ENCODE measurements at regions not wholly inside any gene's neighbourhood (a gene's known extent, or its start where the extent isn't known, plus 50 kb on each side); places are given as distances from the start of the nearest gene placed in this dataset.
"Not testable (repeated sequence)": the region's sequence is repeated elsewhere in the genome, so short reads cannot be mapped to it uniquely, and the experiment has no call there.

DNA sequence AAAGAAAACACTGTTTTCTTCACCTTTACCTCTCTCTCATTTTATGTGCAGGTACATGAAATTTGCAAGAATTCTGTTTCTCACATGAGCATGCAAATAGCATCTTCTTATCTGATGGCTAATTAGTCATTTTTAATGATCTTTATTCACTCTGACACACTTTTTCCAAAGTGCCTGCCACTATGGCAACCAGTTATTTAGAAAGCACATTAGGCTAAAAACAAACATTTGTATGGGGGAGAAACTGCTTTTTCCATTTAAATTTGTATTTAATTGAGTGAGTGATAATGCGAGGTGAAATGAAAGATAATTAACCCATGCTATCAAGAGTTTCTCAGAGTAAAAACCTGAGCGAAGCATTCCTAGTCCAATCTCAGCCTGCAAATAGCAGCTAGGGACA, 365.0 kb downstream of the MAT2B start:
- CTCF ChIA-PET: no interaction called here
- H3K27ac Mint-ChIP-seq: no peak overlapping the region
- ATAC-seq (no peak), DNase-seq (no peak)
- no peaks in the 10 kb centered on the region for H3K27me3 Mint-ChIP-seq
- no peaks in the 10 kb centered on the region for H3K4me1 Mint-ChIP-seq
- POLR2A ChIA-PET: no interaction called here
- peaks cover 3% of the 10 kb centered on the region for H3K9me3 Mint-ChIP-seq (ENCODE audit: low read depth)
- H3K36me3 Mint-ChIP-seq (ENCODE audit: low read depth): no peaks in the 10 kb centered on the region
- intact Hi-C loops (cut with DNase I, micrococcal nuclease): no loop called here
- H3K4me3 Mint-ChIP-seq: no peak overlapping the region

DNA sequence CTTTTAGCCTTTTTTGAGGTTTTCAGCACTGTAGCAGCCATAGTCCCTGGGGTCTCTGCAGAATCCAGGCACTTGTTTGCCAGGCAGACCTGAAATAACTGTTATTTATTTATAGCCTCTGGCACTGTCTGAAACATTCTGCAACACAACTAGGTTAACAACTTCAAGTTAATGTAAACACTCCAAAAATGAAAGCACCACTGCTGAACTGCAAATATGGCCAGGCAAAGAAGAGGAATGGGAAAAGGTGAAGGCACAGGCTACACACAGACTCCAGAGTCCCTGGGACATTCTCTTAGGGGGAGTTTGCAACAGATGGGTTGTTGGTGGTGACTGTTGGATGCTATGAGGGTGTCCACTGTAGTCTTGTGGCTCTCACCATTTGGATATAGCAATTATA, 369.0 kb downstream of the MAT2B start:
- DNase-seq (no peak), ATAC-seq (no peak)
- H3K27ac Mint-ChIP-seq: no peak overlapping the region
- peaks cover 3% of the 10 kb centered on the region for H3K9me3 Mint-ChIP-seq (ENCODE audit: low read depth)
- CTCF ChIA-PET: no interaction called here
- no peak overlapping the region for H3K4me3 Mint-ChIP-seq
- intact Hi-C loops (cut with DNase I, micrococcal nuclease): no loop called here
- H3K36me3 Mint-ChIP-seq (ENCODE audit: low read depth): no peaks in the 10 kb centered on the region
- no peaks in the 10 kb centered on the region for H3K4me1 Mint-ChIP-seq
- POLR2A ChIA-PET: no interaction called here
- no peaks in the 10 kb centered on the region for H3K27me3 Mint-ChIP-seq

DNA sequence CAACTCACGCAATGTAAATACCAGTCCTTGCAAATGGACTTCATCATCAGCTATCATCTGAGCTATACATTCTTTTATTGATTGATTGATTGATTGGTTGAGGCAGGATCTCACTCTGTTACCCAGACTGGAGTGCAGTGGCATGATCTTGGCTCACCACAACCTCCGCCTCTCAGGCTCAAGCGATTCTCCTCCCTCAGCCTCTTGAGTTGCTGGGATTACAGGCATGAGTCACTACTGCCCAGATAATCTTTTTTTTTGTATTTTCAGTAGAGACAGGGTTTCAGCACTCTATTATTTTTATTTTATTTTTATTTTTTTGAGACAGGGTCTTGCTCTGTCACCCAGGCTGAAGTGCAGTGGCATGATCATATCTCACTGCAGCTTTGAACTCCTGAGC, 369.5 kb downstream of the MAT2B start:
- DNase-seq; intact Hi-C loops (cut with DNase I, micrococcal nuclease); H3K4me3 Mint-ChIP-seq; POLR2A ChIA-PET; H3K36me3 Mint-ChIP-seq (ENCODE audit: low read depth); H3K9me3 Mint-ChIP-seq (ENCODE audit: low read depth); ATAC-seq; H3K27me3 Mint-ChIP-seq; H3K27ac Mint-ChIP-seq; H3K4me1 Mint-ChIP-seq; CTCF ChIA-PET: not testable (repeated sequence)

DNA sequence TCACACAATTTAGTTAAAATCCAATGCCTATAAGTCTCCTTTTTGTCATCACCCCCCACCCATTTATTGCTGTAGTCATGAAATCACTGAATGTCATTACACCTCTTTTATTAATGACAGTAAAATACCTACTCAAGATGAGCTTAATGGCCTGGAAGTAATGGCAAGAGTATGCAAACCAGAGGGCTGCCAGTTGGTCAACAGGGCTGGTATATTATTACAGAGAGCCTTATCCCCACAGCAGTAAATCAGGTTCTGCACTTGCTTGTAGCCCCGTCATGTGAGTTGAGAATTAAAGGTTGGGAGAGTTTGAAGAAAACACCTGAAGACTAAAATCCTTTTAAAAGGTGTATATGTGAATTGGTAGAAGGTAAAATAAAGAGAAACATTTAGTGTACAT, 372.4 kb downstream of the MAT2B start:
- Mint-ChIP-seq H3K4me3 (no peak overlapping the region), H3K9me3 (ENCODE audit: low read depth) (peaks cover 2% of the 10 kb centered on the region), H3K27ac (no peak overlapping the region), H3K36me3 (ENCODE audit: low read depth) (no peaks in the 10 kb centered on the region), H3K4me1 (no peaks in the 10 kb centered on the region), H3K27me3 (no peaks in the 10 kb centered on the region)
- CTCF ChIA-PET: no interaction called here
- POLR2A ChIA-PET: no interaction called here
- DNase-seq (no peak), ATAC-seq (no peak)
- intact Hi-C loops (cut with DNase I, micrococcal nuclease): no loop called here

DNA sequence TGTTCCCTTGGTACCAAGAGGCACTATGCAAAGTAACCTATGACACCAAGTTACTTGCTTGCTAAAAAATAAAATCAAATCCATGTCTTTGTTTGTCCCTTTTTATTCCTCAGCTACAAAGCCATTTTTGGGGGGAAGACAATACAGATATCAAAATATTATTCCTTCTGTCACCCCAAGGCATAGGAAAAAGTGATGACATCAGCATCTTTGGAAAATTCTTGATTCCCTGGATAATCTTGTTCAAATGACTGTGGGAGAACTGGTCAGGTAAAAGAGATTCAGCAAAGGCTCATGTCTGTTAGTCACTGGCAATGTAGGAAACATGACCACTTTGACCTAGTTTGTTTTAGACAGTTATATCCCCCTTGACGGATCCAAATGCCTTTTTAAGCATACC, 373.1 kb downstream of the MAT2B start:
- Mint-ChIP-seq H3K4me3 (no peak overlapping the region), H3K4me1 (no peaks in the 10 kb centered on the region), H3K27me3 (no peaks in the 10 kb centered on the region), H3K9me3 (ENCODE audit: low read depth) (peaks cover 2% of the 10 kb centered on the region), H3K36me3 (ENCODE audit: low read depth) (no peaks in the 10 kb centered on the region), H3K27ac (no peak overlapping the region)
- DNase-seq (no peak), ATAC-seq (no peak)
- intact Hi-C loops (cut with DNase I, micrococcal nuclease): no loop called here
- ChIA-PET POLR2A (no interaction called here), CTCF (no interaction called here)

DNA sequence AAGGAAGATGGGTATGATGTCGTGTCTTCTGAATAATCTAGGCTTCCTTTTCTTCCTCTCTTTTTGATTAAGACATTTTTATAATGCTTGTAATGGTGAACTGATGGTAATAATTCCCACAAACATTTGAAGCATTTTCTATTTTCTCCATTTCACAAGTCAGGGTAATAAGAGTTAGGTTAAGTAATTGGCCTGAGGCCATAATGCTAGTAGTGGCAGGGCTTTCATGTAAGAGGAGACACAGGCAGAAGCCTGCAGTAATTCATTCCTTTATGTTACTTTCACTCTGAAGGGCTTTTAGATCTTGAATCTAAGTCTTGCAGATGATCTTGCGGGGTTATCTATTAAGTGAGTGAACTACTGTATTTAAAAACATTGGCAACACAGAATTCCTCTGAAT, 374.9 kb downstream of the MAT2B start:
- no peak overlapping the region for H3K4me3 Mint-ChIP-seq
- intact Hi-C loops (cut with DNase I, micrococcal nuclease): no loop called here
- no peak for DNase-seq
- no peak for ATAC-seq
- no peaks in the 10 kb centered on the region for H3K27me3 Mint-ChIP-seq
- ChIA-PET POLR2A (no interaction called here), CTCF (no interaction called here)
- no peak overlapping the region for H3K27ac Mint-ChIP-seq
- no peaks in the 10 kb centered on the region for H3K4me1 Mint-ChIP-seq
- H3K36me3 Mint-ChIP-seq (ENCODE audit: low read depth): no peaks in the 10 kb centered on the region
- H3K9me3 Mint-ChIP-seq (ENCODE audit: low read depth): peaks cover 2% of the 10 kb centered on the region

GRCh38 chr5:163885117-163885516, 379.7 kb downstream of the MAT2B start:
- Mint-ChIP-seq H3K4me3 (no peak overlapping the region), H3K27me3 (no peaks in the 10 kb centered on the region), H3K36me3 (ENCODE audit: low read depth) (no peaks in the 10 kb centered on the region), H3K4me1 (no peaks in the 10 kb centered on the region), H3K27ac (no peak overlapping the region), H3K9me3 (ENCODE audit: low read depth) (no peaks in the 10 kb centered on the region)
- ChIA-PET POLR2A (no interaction called here), CTCF (interaction anchor here (0.8 kb wide), 1 partner anchor 15 kb away, joined by 3 read pairs; no protein-coding TSS in a partner anchor)
- intact Hi-C loops (cut with DNase I, micrococcal nuclease): no loop called here
- DNase-seq: no peak
- no peak for ATAC-seq

- CTCF ChIA-PET: no interaction called here
- no peaks in the 10 kb centered on the region for H3K9me3 Mint-ChIP-seq (ENCODE audit: low read depth)
- POLR2A ChIA-PET: no interaction called here
- no peak for DNase-seq
- no peaks in the 10 kb centered on the region for H3K4me1 Mint-ChIP-seq
- H3K4me3 Mint-ChIP-seq: no peak overlapping the region
- intact Hi-C loops (cut with DNase I, micrococcal nuclease): no loop called here
- ATAC-seq: no peak
- H3K27ac Mint-ChIP-seq: no peak overlapping the region
- no peaks in the 10 kb centered on the region for H3K36me3 Mint-ChIP-seq (ENCODE audit: low read depth)
- H3K27me3 Mint-ChIP-seq: no peaks in the 10 kb centered on the region
Observed at GRCh38 chr5:163887854-163888253, 382.4 kb downstream of the MAT2B start.

GRCh38 chr5:163888366-163888765, 382.9 kb downstream of the MAT2B start:
- H3K9me3 Mint-ChIP-seq (ENCODE audit: low read depth): no peaks in the 10 kb centered on the region
- H3K27ac Mint-ChIP-seq: no peak overlapping the region
- POLR2A ChIA-PET: no interaction called here
- CTCF ChIA-PET: no interaction called here
- ATAC-seq (no peak), DNase-seq (no peak)
- no peak overlapping the region for H3K4me3 Mint-ChIP-seq
- no peaks in the 10 kb centered on the region for H3K27me3 Mint-ChIP-seq
- intact Hi-C loops (cut with DNase I, micrococcal nuclease): no loop called here
- H3K36me3 Mint-ChIP-seq (ENCODE audit: low read depth): no peaks in the 10 kb centered on the region
- no peaks in the 10 kb centered on the region for H3K4me1 Mint-ChIP-seq

DNA sequence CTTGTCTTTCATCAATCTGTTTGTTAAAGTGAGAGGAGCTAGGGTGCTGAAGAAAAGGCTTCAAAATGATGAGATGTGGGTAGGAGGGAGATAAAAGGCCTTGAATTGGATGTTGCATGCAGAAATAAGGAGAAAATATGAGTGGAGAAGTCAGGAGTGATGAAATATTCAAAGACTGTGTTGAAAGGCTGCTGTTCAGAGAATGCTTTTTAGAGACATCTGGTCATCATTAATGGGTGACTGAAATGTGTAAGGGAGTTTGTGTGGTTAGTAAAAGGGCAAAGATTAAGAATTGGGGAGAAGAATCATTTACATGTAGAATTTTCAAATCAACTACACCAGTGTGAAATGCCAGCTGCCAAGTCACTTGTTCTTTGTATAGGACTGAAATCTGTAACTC, 383.9 kb downstream of the MAT2B start:
- H3K4me1 Mint-ChIP-seq: no peaks in the 10 kb centered on the region
- DNase-seq: no peak
- intact Hi-C loops (cut with DNase I, micrococcal nuclease): no loop called here
- CTCF ChIA-PET: no interaction called here
- no peaks in the 10 kb centered on the region for H3K9me3 Mint-ChIP-seq (ENCODE audit: low read depth)
- H3K4me3 Mint-ChIP-seq: no peak overlapping the region
- POLR2A ChIA-PET: no interaction called here
- H3K36me3 Mint-ChIP-seq (ENCODE audit: low read depth): no peaks in the 10 kb centered on the region
- no peak for ATAC-seq
- H3K27me3 Mint-ChIP-seq: no peaks in the 10 kb centered on the region
- no peak overlapping the region for H3K27ac Mint-ChIP-seq

DNA sequence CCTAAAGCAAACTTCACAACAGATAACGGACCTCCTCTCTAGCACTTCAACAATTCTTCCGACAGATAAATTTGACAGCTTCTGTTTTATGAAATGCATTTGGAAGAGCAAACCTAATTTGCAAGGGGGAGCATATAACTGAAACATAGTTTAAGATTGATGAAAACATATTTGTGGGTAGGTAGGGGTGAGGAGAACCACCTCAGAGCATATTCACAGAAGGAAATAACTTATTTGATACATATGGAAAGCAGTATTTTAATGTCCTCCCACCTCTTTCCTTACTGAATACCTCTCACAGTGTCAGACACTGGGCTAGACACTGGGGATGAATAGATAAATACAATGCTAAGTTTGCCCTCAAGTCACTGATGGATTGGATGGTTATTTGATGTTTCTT, 384.8 kb downstream of the MAT2B start:
- no peak for ATAC-seq
- POLR2A ChIA-PET: no interaction called here
- no peaks in the 10 kb centered on the region for H3K27me3 Mint-ChIP-seq
- H3K4me3 Mint-ChIP-seq: no peak overlapping the region
- CTCF ChIA-PET: no interaction called here
- no peak overlapping the region for H3K27ac Mint-ChIP-seq
- H3K36me3 Mint-ChIP-seq (ENCODE audit: low read depth): no peaks in the 10 kb centered on the region
- intact Hi-C loops (cut with DNase I, micrococcal nuclease): no loop called here
- H3K9me3 Mint-ChIP-seq (ENCODE audit: low read depth): no peaks in the 10 kb centered on the region
- H3K4me1 Mint-ChIP-seq: no peaks in the 10 kb centered on the region
- no peak for DNase-seq

GRCh38 chr5:163893281-163893680, 387.9 kb downstream of the MAT2B start:
- Mint-ChIP-seq H3K4me1 (no peaks in the 10 kb centered on the region), H3K27me3 (no peaks in the 10 kb centered on the region), H3K9me3 (ENCODE audit: low read depth) (no peaks in the 10 kb centered on the region), H3K36me3 (ENCODE audit: low read depth) (no peaks in the 10 kb centered on the region), H3K4me3 (no peak overlapping the region), H3K27ac (no peak overlapping the region)
- CTCF ChIA-PET: no interaction called here
- intact Hi-C loops (cut with DNase I, micrococcal nuclease): no loop called here
- POLR2A ChIA-PET: no interaction called here
- DNase-seq (no peak), ATAC-seq (no peak)

DNA sequence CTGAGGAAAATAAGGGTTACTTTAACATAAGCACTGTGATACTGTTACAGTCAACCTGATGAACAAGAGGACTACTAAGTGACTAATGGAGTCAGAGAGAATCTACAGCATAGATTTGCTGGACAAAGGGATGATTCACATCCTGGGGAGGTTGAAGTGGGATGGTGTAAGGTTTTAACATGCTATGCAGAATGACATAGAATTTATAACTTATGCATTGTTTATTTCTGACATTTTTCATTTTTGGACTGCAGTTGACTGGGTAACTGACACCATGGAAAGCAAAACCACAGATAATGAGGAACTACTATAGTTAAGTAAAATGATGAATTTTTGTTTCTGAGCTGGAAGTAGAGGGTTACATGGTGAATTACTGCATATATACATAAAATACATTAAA, 389.2 kb downstream of the MAT2B start:
- no peak overlapping the region for H3K27ac Mint-ChIP-seq
- no peaks in the 10 kb centered on the region for H3K9me3 Mint-ChIP-seq (ENCODE audit: low read depth)
- H3K4me3 Mint-ChIP-seq: no peak overlapping the region
- H3K36me3 Mint-ChIP-seq (ENCODE audit: low read depth): no peaks in the 10 kb centered on the region
- no peaks in the 10 kb centered on the region for H3K4me1 Mint-ChIP-seq
- intact Hi-C loops (cut with DNase I, micrococcal nuclease): no loop called here
- no peaks in the 10 kb centered on the region for H3K27me3 Mint-ChIP-seq
- DNase-seq (no peak), ATAC-seq (no peak)
- CTCF ChIA-PET: no interaction called here
- POLR2A ChIA-PET: no interaction called here
